ENCODE measurements at regions not wholly inside any gene's neighbourhood (a gene's known extent, or its start where the extent isn't known, plus 50 kb on each side); places are given as distances from the start of the nearest gene placed in this dataset.

DNA sequence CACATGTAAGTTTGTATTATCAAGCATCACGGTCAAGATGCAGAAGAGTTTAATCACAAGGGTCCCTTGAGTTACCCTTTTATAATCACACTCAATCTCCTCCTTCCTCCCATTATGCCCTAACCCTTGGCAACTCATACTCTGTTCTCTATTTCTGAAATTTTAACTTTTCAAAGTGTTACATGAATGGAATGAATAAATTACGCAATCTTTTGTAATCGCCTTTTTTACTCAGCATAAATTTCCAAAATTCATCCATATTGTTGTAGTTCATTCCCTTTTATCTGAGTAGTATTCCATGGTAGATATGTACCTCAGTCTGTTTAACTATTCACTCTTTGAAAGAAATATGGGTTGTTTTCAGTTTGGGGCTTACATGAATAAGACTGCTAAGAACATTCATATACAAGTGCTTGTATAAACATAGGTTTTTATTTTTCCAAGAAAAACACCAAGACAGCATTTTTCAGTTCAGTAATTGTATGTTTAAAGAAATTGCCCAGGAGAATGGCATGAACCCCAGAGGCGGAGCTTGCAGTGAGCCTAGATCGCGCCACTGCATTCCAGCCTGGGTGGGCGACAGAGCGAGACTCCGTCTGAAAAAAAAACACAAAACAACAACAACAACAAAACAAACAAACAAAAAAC is 430.9 kb upstream of the KCNH7 start:
- DNase-seq (ENCODE audit: insufficient read length, low spot score) (no peak), FAIRE-seq (no peak)
- TF ChIP-seq POLR2AphosphoS5 (IDR thresholded peaks at IDR 0.05; ENCODE audit: low read depth, low read length) (no peak), POLR2A (IDR thresholded peaks at IDR 0.05; ENCODE audit: low read depth, low read length) (no peak), POU2F2 (IDR thresholded peaks at IDR 0.05; ENCODE audit: low read depth, low read length) (no peak), SPI1 (IDR thresholded peaks at IDR 0.05; ENCODE audit: low read depth, low read length) (no peak), TAF1 (IDR thresholded peaks at IDR 0.05; ENCODE audit: low read depth, low read length) (no peak), PAX5 (IDR thresholded peaks at IDR 0.05; ENCODE audit: insufficient read depth, low read length, severe bottlenecking) (no peak)

DNA sequence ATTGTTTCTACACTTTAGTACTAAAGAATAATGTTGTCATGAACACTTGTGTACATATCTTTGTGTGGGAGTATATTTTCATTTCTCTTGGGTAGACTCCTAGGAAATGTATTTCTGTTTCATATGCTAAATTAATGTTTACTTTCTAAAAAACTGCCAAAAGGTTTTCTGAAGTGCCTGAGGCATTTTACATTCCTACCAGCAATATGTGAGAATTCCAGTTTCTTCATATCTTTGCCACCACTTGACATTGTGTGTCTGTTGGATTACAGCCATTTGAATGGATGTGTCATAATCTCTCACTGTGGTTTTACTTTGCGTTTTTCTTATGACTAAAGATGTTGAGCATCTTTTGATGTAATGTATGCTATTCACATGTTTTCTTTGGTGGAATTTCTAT is 428.2 kb upstream of the KCNH7 start:
- TF ChIP-seq POLR2AphosphoS5 (IDR thresholded peaks at IDR 0.05; ENCODE audit: low read depth, low read length), result no peak
- TF ChIP-seq SPI1 (IDR thresholded peaks at IDR 0.05; ENCODE audit: low read depth, low read length), result no peak
- TF ChIP-seq POU2F2 (IDR thresholded peaks at IDR 0.05; ENCODE audit: low read depth, low read length), result no peak
- no peak for TF ChIP-seq PAX5 (IDR thresholded peaks at IDR 0.05; ENCODE audit: insufficient read depth, low read length, severe bottlenecking)
- TF ChIP-seq TAF1 (IDR thresholded peaks at IDR 0.05; ENCODE audit: low read depth, low read length), result no peak
- TF ChIP-seq POLR2A (IDR thresholded peaks at IDR 0.05; ENCODE audit: low read depth, low read length), result no peak
- no peak for DNase-seq (ENCODE audit: insufficient read length, low spot score)
- no peak for FAIRE-seq

DNA sequence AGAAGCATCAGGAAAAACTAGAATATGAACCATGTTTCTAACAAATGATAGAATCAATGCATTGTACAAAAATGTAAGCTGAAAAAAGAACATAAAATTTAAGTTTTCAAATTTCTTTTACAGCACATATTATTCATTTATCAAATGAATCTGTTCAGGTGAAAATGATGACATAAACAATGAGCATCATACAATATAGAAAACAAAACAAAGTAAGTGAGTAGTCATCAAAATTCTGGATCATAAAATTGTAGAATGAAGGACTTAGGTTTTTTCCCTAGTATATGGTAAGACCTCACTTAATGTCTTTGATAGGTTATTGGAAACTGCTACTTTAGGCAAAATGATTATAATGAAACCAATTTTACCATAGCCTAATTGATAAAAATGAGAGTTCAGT is 427.0 kb upstream of the KCNH7 start:
- FAIRE-seq (no peak), DNase-seq (ENCODE audit: insufficient read length, low spot score) (no peak)
- TF ChIP-seq PAX5 (IDR thresholded peaks at IDR 0.05; ENCODE audit: insufficient read depth, low read length, severe bottlenecking) (no peak), TAF1 (IDR thresholded peaks at IDR 0.05; ENCODE audit: low read depth, low read length) (no peak), POLR2AphosphoS5 (IDR thresholded peaks at IDR 0.05; ENCODE audit: low read depth, low read length) (no peak), POLR2A (IDR thresholded peaks at IDR 0.05; ENCODE audit: low read depth, low read length) (no peak), SPI1 (IDR thresholded peaks at IDR 0.05; ENCODE audit: low read depth, low read length) (no peak), POU2F2 (IDR thresholded peaks at IDR 0.05; ENCODE audit: low read depth, low read length) (no peak)

DNA sequence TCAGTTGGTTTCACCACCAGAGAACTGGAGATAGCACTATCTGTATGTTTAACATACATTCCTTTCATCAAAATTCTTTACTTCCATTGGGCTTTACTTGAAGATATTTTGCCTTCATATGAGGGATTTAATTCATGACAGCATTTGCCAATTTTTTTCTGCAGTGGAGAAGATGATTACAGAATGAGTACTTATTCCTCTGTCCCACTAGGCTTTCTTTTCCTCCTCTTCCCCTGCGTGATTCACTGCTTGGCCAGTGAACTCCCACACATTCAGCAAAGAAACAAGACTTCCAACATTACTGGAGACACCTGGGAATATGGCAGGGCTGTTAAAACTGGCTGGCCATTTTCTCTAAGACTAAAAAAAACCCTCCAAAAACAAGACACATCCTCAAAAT is 425.8 kb upstream of the KCNH7 start:
- DNase-seq (ENCODE audit: insufficient read length, low spot score) (no peak), FAIRE-seq (no peak)
- TF ChIP-seq POU2F2 (IDR thresholded peaks at IDR 0.05; ENCODE audit: low read depth, low read length), result no peak
- TF ChIP-seq POLR2AphosphoS5 (IDR thresholded peaks at IDR 0.05; ENCODE audit: low read depth, low read length), result no peak
- no peak for TF ChIP-seq SPI1 (IDR thresholded peaks at IDR 0.05; ENCODE audit: low read depth, low read length)
- TF ChIP-seq PAX5 (IDR thresholded peaks at IDR 0.05; ENCODE audit: insufficient read depth, low read length, severe bottlenecking), result no peak
- no peak for TF ChIP-seq TAF1 (IDR thresholded peaks at IDR 0.05; ENCODE audit: low read depth, low read length)

DNA sequence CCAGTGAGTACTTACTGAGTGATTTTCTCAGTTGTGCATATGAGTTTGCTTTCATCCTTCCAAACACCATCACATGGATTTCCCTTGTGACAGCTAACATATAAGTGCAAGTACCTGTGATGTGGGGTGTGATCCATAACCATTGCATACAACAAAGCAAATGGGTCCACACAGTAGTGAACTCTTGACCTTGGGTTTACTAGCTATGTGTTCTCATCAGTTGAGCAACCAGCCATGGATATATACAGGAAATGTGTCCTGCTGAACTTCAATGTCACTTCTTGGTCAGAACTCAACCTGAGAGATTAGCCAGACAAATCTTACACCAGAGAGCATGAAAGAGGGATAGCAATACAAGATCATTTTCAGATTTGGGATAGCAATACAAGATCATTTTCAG is 420.9 kb upstream of the KCNH7 start:
- FAIRE-seq, result no peak

DNA sequence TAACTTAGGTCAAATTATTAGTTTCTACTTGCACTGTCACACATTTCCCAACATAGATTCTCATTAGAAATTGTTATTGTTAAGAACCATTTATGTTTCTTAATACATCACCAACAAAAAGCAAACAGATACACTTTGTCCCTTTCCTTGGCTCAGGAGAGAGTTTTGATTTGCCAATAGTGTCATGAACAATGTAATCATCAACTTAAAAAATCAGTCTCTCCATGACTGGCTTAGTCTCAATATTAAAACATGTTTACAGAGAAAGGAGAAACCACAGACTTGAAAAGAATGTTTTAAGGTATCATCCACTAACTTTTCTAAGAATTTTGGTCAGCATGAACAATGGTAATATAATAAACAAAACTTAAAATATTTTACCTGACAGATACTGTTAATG is 416.5 kb upstream of the KCNH7 start:
- DNase-seq (ENCODE audit: insufficient read length, low spot score) (no peak), FAIRE-seq (no peak)
- TF ChIP-seq POLR2AphosphoS5 (IDR thresholded peaks at IDR 0.05; ENCODE audit: low read depth, low read length) (no peak), POU2F2 (IDR thresholded peaks at IDR 0.05; ENCODE audit: low read depth, low read length) (no peak)

More for the DNA sequence above, 420.9 kb upstream of the KCNH7 start:
- no peak for TF ChIP-seq SPI1 (IDR thresholded peaks at IDR 0.05; ENCODE audit: low read depth, low read length)
- no peak for TF ChIP-seq POLR2AphosphoS5 (IDR thresholded peaks at IDR 0.05; ENCODE audit: low read depth, low read length)
- no peak for TF ChIP-seq TAF1 (IDR thresholded peaks at IDR 0.05; ENCODE audit: low read depth, low read length)
- no peak for TF ChIP-seq POU2F2 (IDR thresholded peaks at IDR 0.05; ENCODE audit: low read depth, low read length)
- TF ChIP-seq PAX5 (IDR thresholded peaks at IDR 0.05; ENCODE audit: insufficient read depth, low read length, severe bottlenecking), result no peak
- no peak for TF ChIP-seq POLR2A (IDR thresholded peaks at IDR 0.05; ENCODE audit: low read depth, low read length)
- DNase-seq (ENCODE audit: insufficient read length, low spot score), result no peak

DNA sequence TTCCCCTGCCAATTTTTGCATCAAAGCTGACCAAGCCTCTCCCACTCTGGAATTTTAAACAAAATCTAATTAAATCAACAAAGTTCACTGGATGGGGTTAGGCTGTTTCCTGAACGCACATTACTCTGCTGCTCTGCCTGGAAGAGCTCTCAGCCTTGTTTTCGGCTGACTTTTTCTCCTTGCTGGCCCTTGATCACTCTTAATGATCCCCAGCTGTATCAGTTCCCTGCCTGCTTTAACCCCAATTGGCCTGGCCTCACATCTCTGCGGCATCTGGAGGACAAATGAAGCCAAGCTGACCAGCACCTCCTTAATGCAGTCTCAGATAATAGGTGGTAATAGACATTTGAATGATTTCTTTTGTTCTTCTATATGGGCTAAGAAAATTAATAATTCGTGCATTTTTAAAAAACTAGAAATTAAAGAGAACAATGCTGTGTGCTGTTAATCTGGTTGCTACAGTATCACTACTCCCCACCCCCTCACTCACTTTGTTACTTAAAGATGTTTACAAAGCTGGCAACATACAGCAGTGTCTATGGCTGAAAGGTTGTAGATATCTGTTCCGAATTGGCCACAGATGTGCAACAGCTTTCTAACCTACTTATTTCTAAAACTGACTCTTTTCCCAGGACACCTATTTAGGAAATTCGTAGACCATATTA is 415.2 kb upstream of the KCNH7 start:
- FAIRE-seq (no peak), DNase-seq (ENCODE audit: insufficient read length, low spot score) (no peak)
- no peak for TF ChIP-seq POLR2AphosphoS5 (IDR thresholded peaks at IDR 0.05; ENCODE audit: low read depth, low read length)
- TF ChIP-seq TAF1 (IDR thresholded peaks at IDR 0.05; ENCODE audit: low read depth, low read length), result no peak
- TF ChIP-seq POLR2A (IDR thresholded peaks at IDR 0.05; ENCODE audit: low read depth, low read length), result no peak
- no peak for TF ChIP-seq SPI1 (IDR thresholded peaks at IDR 0.05; ENCODE audit: low read depth, low read length)
- no peak for TF ChIP-seq PAX5 (IDR thresholded peaks at IDR 0.05; ENCODE audit: insufficient read depth, low read length, severe bottlenecking)
- no peak for TF ChIP-seq POU2F2 (IDR thresholded peaks at IDR 0.05; ENCODE audit: low read depth, low read length)

DNA sequence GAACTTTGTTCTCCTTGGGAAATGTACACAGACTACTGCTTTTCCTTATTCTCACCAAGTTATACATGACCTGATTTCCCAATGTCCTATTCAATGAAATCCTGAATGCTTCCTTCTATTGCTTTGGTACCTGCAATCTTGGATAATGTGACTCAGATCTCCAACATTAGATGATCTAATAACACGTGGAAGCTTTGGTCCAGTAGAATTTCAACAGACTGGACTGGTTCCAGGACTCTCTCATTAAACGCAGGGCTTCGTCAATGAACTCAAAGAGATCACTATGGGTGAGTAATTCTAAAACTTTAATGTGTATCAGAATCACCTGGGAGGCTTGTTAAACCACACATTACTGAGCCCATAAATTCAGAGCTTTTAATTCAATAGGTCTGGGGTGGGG is 413.6 kb upstream of the KCNH7 start:
- DNase-seq (ENCODE audit: insufficient read length, low spot score) (no peak), FAIRE-seq (no peak)
- TF ChIP-seq PAX5 (IDR thresholded peaks at IDR 0.05; ENCODE audit: insufficient read depth, low read length, severe bottlenecking) (no peak), POLR2AphosphoS5 (IDR thresholded peaks at IDR 0.05; ENCODE audit: low read depth, low read length) (no peak), POLR2A (IDR thresholded peaks at IDR 0.05; ENCODE audit: low read depth, low read length) (no peak), TAF1 (IDR thresholded peaks at IDR 0.05; ENCODE audit: low read depth, low read length) (no peak), SPI1 (IDR thresholded peaks at IDR 0.05; ENCODE audit: low read depth, low read length) (no peak), POU2F2 (IDR thresholded peaks at IDR 0.05; ENCODE audit: low read depth, low read length) (no peak)

DNA sequence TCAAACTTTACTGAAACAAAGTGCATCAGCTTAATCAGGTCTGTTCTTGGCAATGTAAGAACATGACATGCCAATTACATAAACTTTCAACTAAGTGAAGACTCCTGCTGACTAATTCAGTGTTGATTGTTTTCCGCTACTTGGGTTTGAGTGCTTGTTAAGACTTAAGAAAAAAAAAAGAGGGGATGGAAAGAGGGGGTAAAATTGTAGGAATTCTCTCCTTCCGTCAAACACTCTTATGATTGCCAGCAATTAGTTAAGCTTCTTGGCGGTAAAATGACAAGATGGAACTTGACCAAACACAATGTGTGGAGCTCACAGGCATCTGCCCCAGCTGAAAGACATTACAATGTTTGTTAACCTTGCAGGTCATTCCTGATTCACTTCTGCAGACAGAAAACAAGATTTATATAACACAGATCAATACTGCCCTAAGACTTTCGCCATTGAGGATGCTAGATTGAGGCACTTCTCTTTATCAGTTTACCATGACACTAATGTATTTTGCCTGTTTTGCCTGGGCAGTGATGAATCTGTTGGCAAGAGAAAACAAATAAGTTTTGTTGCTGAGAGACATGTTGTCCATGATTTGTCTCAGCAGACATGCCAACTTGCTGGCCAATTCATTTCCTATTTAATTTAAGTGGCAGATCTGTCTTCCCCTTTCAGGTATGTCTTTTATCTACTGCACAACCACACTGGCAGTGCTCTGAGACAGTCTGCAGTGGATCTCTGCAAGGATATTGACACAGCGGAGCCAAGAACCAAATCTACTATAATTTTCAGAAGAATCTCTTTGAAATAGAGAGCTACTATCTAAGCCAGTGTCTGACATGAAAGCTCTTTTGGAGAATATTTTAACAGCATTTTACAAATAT is 410.0 kb upstream of the KCNH7 start:
- FAIRE-seq, result no peak
- no peak for TF ChIP-seq SPI1 (IDR thresholded peaks at IDR 0.05; ENCODE audit: low read depth, low read length)
- DNase-seq (ENCODE audit: insufficient read length, low spot score), result no peak
